ENCODE measurements at regions not wholly inside any gene's neighbourhood (a gene's known extent, or its start where the extent isn't known, plus 50 kb on each side); places are given as distances from the start of the nearest gene placed in this dataset.

GRCh38 chr13:47349211-47349610, 452.4 kb upstream of the HTR2A start:
- TF ChIP-seq CTCF (IDR thresholded peaks at IDR 0.05) (no peak), ZFX (IDR thresholded peaks at IDR 0.05; ENCODE audit: borderline replicate concordance) (no peak)

Data from 22Rv1 (cell line).